Middle frontal gyrus (tissue), 1 donor: ENCODE measurements at regions not wholly inside any gene's neighbourhood (a gene's known extent, or its start where the extent isn't known, plus 50 kb on each side); places are given as distances from the start of the nearest gene placed in this dataset.

Experiments
- DNase-seq: peaks from one replicate; pipeline ENCODE4 v3.0.0-alpha.2; 2015; ENCODE audit warnings: low spot score; ENCODE audit errors: extremely low spot score

DNA sequence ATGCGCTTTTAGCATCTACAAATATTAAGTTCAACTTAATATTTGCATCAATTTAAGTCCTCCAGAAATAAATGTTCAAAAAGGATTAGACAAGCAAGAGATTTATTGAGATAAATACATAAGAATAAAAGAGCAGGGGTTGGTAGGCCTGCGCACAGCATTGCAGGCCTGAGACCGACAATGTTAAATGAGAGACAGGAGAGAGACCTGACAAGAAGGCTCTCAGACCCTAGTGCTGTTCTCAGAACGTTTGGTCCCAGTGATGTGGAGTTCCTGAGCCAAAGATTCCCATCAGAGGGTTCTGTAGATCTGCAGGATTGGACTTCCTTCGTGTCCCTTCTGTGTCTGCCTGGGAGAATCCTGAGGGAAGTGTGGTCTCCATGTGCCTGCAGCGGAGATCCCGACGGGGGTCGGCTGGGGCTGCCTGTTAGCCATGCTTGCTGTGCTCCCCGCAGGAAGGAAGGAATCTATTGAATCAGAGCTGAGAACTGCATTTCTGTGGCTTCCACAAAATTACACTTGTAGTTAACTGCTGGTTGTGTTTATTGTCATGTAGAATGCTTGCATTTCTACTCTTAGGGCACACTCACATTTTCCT, 369.9 kb upstream of the SLC10A2 start:
- DNase-seq: no peak

DNA sequence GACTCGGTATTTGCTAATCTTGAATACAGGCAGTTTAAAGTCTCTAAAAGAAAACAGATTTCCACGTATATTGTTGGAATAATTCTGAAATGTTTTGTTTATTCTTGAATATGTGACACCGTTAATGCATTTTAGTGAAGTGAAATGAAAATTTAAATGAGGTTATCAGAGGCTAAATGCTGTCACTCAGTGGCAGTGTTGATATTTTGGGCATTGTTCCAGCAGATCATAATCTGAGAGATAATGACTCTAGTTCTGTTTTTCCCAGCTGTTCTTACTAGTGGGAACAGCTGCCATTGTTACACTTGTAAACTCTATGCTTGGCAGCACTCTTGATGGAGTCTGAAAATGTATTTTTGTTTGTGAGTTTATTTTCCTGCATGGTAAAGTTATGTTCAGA, 365.6 kb upstream of the SLC10A2 start:
- DNase-seq: no peak

DNA sequence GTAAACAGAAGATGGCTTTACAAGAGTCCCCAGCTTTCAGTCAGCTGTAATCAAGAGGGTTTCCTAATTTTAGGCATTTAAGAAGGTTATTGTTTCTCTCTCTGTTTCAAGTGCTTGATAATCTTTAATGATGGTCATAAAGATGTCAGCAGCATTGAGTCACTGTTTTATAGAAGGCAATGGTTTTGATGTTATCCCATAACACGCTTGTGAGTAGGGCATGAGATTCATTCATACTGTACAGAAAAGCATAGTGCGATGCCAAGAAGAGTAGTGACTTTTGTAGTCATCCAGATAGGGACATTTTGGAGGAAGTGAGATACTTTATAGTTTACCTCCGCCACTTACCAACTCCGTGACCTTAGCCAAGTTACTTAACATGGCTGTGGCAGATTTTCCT, 364.2 kb upstream of the SLC10A2 start:
- DNase-seq: no peak

DNA sequence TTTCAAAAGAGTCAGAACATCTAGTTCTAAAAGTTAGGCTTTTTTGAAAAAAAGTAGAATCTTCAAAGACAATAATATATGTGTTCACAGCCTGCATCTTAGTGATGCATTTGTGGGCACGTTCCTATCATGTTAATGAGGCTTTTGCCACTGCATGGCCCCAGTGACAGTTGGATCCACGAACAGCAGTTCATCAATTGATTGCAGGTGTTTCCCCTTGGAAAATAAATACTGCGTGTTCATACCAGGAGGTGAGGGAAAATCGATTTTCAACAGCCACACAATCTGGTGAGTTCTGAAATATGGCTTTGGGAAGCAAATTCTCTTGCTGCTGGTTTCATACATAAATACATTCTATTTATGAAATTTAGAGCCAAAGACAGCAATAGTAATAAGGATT, 343.8 kb upstream of the SLC10A2 start:
- DNase-seq: no peak

DNA sequence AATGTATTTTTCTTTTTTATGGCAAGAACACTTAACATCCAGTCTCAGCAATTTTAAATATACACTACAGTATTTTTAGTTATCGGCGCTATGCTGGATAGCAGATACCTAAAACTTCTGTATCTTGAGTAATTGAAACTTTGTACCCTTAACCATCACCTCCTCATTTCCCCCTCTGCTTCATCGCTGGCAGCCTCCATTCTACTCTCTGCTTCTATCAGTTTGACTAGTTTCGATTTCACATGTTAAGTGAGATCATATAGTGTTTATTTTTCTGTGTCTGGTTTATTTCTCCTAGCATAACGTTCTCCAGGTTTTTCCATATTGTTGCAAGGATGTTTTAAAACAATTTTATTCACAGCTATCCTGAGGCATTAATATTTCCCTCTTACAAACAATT, 340.8 kb upstream of the SLC10A2 start:
- no peak for DNase-seq

DNA sequence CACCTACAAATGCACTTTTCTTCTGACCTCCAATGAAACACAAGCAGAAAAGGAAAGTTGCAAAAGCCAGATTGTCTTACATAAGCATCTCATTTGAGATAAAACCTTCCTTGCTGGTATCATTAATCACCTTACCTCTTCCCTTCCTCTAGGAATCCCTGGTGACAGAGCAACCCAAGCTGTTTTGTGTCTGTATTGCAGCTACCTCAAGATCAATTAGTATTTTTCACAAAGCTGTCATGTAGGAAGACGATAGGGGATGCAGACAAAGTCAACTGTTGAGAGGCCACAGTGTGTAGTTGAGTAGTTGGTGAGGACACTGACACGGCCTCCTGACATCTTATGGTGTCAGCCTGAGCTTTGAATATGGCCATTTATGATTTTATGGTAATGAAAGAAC, 339.1 kb upstream of the SLC10A2 start:
- DNase-seq: no peak

DNA sequence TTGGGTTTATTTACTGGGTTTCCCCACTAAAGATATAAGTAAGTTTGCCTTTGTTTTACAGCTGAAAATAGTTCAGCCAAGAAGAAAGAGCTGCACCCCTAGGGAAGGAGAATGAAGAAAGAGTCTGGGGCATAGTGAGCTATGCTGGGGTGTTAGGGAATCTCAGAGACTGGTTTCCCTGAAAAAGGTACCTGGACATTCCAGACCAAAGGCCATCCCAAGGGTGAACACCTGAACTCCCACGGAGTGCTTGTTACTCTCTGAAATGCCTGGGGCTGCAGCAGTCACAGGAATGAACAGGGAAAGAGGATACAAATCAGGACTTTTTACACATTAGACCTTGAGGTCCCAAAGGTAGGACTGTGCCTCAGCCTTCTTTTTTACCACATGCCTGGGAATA, 337.6 kb upstream of the SLC10A2 start:
- no peak for DNase-seq

DNA sequence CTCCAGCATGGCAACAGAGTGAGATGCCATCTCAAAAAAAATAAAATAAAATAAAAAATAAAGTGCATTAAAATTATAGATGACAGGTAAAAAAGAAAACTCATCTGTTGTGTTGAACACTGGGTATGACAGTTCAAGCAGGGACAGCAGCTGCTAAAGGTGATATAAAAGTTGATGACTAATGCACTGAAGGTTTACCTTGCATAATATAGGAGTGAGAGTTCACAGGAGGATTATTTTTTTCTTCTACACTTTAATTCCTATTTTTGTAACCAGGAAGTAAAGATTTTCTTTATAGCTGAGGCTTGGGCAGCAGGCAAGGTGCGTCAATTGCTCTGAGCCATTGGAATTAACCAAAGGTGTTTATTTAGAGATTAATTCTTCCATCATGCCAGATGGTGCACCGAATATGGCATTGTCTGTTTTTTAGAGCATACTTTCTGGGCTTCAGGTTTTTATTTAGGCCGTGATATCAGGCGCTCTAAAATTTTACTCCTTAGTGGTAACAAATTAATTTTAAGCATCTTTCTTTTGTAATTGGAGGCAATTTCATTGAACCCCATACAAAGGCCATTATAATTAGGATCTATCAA, 337.0 kb upstream of the SLC10A2 start:
- no peak for DNase-seq

DNA sequence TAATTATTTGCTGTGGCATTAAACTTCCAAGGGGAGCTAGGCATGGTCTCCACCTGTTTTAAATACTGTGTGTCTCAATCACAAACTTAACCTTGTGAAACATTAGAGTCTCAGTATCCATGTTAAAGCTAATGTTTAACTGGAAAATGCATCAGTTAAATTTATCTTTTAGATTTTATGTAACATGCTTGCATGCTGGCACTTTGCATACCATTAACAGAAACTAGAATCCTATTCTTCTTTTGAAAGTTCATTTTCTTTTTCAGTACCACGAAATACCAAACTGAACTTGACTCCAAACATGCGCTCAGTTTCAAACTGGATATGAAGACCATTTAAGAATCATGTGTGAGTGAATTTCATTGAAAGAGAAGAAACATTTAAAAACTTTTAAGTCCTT, 328.9 kb upstream of the SLC10A2 start:
- no peak for DNase-seq

DNA sequence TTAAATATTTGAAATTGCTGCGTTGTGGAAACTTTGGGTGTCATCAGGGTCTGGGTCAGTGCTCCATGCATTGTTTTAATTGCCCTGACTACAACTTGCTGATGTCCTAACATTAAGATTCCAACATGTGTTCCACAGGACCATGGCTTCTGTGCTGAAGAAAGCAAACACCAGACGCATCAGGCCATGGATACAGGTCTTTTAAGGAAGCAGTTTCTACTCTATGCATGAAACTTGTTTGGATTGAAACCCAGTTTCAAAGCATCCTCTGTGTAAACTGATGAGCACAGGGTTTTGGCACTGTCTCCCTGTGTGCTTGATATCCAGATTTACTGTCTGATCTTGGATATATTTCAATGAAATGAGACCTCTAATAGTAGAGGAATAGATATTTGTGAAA, 328.4 kb upstream of the SLC10A2 start:
- no peak for DNase-seq

DNA sequence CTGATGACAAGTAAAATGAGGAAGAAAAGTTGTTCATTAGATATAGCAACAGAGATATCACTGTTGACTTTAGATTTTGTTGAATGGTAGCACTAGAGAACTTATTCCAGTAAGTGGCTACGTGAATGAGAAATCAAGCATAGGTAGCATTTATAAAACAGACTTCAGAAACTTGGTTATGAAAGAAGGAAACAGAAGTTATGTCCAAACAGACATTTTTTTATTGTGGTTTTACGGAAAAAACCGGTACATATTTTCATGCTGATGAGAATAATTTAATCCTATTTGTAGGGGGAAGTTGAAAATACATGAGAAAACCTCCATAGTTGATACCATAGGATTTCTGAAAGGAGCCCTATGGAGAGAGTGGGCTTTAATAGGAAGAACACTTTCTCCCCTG, 325.7 kb upstream of the SLC10A2 start:
- DNase-seq: no peak

DNA sequence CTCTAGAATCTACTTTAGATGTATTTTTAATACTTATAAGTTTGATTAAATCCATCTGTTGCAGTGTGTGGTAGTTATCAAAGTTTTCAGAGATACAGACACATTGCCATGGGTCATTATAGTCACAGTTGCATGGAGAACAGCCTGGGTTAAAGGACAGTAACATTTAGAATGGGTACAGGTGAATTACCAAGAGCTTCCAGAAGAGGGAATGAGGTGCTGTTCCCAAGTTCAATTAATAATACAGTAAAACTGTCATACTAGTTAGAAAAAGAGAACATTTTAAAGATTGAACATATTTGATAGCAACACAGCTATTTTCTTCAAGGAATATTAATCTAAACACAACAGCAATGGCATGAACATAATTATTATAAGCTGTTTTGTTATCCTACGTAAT, 322.6 kb upstream of the SLC10A2 start:
- DNase-seq: no peak

DNA sequence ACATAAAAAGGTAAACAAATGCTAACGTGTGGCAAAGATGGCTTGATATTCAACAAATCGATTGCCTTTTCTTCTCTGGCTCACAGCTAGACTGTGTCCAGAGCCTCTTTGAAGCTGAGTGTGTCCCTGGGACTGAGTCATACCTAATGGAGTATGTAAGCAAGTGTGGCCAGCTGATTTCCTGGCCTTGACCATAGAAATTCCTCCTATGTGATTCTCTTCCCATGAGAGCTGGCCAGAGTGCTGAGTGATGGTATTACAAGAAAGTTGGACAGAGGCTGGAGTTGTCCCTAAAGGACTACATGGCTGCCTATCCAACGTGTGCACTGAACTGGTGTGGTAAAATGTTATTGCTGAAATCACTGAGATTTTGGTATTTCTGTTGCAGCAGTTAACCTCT, 320.1 kb upstream of the SLC10A2 start:
- DNase-seq: no peak

DNA sequence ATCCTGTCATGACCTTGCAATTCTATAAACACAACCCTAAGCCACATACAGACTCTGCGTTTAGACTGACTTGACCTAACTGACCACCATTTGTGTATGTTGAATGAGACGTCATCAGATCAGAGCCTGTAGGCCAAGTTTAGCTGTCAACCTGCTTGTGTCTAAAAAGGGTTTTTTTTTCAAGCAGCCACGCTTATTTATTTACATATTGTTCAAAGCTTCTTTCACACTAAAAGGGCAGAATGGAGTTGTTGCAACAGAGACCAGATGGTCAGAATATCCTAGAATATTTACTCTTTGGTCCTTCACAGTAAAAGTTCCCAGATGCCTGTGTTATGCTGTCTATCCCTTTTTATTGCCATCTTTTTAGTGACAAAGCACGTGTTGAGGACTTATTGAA, 307.7 kb upstream of the SLC10A2 start:
- no peak for DNase-seq

DNA sequence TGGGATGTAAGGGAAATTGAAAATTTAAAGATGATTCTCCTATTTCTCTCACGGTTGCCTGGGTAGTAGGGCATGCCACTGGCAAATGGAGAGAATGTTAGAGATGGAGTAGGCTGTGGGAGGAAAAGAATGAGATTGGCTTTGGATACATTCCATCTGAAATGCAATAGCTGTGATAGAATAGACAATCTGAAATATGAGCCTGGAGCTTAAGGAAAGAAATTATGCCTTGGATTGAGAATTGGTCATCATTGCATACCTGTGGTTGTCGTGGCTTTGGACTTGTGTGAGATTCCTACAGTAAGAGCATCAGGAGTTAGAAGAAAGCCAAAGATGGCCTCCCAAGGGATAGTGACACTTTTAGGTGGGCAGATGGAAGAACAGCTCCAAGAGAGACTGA, 305.1 kb upstream of the SLC10A2 start:
- DNase-seq: no peak

DNA sequence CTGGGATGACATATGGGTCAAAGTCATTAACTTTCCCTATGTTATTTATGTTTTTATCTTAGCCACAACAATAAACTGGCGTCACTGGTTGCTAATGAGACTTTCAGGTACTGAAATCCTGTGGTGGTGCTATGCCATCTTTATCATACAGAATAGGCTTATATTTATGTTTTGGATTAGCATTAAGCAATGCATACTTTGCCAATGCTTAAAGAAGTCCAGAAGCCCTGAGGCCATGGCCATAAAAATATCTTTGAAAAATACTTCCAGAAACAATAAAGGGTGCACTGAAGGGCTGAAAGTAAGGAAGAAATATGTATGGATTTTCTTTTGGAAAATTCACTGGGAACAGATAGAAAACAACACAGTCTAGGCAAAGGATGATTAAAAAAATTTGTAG, 304.6 kb upstream of the SLC10A2 start:
- DNase-seq: no peak

DNA sequence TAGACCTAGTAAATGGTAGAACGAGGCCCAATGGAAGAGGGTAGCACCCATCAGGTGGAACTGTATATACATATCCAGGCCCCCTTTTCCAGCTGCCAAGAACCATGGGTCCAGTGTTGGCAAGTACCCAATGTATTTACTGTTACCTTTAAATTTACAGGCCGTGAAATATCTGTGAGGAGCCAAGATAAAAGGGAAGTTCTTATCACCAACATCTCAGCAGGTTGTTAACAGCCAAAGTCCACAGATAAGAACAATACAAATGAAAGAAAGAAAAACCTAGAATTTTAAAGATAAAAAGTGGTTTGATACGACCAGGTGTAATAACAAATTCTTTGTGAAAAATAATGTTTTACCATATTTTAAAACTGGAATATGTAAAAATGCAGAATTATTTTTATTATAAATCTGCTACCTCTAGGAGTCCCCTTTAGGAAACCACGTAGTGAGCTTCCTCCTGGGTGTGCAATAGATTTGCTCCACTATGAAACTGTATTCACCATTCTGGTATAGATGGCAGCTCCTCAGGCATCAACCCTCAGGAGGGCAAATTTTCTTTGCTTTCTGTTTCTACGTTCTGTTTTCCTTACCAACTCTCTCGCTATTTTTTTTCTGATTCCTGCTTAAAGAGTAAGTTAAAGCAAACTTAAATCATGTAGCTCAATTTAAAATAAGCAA, 292.2 kb upstream of the SLC10A2 start:
- no peak for DNase-seq

DNA sequence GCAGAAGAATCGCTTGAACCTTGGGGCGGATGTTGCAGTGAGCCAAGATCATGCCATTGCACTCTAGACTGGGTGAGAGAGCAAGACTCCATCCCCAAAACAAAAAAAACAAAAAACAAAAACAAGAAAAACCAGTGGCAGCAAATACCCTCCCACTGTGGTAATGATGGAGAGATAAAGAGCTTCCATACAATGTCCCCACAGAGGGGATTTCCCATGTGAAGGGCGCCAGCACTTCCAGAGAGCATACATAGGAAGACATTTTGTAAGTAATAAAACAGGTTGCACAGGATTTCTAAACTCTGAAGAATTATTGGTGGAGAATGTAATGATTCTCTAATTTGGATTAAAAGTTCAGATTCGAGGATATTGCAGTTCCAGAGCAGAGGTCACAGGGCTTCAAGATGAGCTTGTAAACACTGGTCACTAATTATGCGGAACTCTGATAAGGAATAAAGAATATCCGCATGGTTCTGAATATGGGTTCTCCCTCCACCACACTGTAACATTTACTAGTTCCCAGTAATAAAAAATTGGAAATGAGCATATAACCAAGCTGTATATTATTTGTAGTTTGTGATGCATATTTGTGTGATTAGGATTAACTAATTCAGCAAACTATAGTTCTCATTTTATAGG, 290.1 kb upstream of the SLC10A2 start:
- DNase-seq: no peak

DNA sequence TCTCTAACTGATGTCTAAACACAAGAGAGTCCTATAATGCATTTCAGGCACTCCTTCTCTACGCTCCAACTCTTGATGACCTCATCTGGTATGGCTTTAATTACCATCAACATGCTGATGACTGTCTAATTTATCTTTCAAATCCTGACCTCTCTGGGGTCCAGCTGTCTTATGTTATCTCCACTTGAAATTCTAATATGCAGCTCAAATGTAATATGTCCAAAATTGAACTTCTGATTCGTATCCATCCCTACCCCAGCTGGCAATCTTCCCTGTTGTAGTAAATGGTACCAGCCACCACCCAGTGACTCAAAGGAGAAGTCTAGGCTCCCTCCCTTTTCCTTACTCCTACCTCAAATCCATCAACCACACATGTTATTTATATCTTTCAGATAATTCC, 288.0 kb upstream of the SLC10A2 start:
- DNase-seq: no peak

DNA sequence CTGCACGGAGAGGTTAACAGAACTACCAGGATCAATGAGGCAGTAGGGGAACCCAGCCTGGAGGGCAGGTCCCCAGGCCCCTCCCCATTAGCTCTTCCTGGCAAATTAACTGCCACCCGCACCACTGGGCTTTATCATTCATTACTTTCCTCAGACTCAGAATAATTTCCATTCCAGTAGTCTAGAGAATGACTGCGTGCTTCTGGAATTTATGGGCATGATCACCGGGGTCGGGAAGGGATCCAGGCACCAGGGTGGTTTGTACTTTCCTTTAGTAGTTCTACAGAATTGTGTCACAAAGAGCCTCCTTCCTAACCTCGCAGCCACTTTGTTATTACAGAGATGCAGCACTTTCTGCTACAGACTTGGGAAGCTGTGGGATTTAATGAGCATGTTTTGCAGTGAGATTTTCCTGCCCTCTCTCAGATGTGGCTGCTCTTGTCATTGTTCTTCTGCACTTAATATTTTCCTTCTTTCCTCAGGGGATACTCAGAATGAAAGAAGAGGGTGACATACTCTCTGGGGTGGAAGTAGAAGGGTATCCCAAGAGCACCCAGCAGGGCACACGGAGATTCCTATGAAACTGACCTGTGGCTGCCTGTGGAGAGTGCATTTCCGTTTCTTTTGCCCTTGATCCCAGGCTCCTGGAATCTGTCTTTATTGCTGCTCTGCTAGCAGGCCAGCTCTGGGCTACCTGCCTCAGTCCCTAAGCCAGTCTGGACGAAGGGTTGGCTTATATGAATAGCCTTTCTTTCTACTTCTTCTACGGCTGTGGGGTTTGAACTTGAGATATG, 285.0 kb upstream of the SLC10A2 start:
- no peak for DNase-seq

DNA sequence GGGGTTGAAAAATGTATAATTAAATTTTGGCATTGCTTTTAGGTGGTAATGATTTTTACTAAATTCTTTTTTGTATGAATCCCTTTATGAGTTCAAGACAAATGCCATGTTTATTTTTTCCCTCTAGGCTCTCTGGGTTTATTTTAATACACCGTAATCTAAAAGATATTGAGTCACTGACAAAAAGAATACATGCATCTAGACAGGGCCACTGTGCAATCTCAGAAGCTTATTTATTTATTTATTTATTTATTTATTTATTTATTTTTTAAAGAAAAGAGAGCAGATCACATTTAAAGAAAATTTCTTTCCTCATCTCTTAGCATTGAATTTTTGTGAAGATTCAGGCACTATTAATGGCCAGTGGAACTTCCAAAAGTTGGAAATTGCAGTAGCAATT, 283.9 kb upstream of the SLC10A2 start:
- DNase-seq: no peak
